GM12878 (cell line): ENCODE measurements at regions not wholly inside any gene's neighbourhood (a gene's known extent, or its start where the extent isn't known, plus 50 kb on each side); places are given as distances from the start of the nearest gene placed in this dataset.

Experiments used
- ZNF274 ChIP-seq: IDR thresholded peaks from one replicate; pipeline ENCODE4 v1.8.0; 2011; ENCODE audit not compliant: insufficient read length, insufficient read depth
- TF ChIP-seq, protein P1 (sequence below), 3 experiments: IDR thresholded peaks in 2 of 3; conservative IDR thresholded peaks in 1 of 3; 2 replicates each; pipeline ENCODE4 v1.5.1; 2011; ENCODE audit warnings: low read depth in 3 of 3, low read length in 3 of 3, mild to moderate bottlenecking in 3 of 3, control low read depth in 2 of 3, moderate library complexity in 2 of 3, inconsistent platforms in 1 of 3, mixed read lengths in 1 of 3; ENCODE audit not compliant: control insufficient read depth in 2 of 3, insufficient read depth in 1 of 3; ENCODE audit errors: extremely low read depth in 1 of 3

DNA sequence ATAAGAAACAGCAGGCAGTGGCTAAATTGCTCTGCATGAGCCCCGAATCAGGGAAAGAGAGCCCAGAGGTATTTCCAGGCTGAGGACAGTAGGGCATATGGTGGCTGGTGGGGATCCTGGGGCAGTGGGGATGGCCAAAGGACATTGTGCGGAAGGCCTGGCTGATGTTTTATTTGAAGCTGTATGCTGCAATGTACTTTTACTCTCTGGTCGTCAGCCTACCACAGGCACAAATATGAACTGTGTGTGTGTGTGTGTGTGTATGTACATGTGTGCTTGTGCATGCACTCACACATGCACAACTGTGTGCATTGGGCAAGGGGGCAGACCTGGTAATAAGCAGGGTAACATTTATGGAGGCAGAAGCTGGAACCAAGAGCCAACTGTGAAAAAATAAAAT is 74.7 kb upstream of the GZMB start:
- TF ChIP-seq, protein P1, sequence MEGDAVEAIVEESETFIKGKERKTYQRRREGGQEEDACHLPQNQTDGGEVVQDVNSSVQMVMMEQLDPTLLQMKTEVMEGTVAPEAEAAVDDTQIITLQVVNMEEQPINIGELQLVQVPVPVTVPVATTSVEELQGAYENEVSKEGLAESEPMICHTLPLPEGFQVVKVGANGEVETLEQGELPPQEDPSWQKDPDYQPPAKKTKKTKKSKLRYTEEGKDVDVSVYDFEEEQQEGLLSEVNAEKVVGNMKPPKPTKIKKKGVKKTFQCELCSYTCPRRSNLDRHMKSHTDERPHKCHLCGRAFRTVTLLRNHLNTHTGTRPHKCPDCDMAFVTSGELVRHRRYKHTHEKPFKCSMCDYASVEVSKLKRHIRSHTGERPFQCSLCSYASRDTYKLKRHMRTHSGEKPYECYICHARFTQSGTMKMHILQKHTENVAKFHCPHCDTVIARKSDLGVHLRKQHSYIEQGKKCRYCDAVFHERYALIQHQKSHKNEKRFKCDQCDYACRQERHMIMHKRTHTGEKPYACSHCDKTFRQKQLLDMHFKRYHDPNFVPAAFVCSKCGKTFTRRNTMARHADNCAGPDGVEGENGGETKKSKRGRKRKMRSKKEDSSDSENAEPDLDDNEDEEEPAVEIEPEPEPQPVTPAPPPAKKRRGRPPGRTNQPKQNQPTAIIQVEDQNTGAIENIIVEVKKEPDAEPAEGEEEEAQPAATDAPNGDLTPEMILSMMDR (IDR thresholded peaks at IDR 0.05 in 2 of 3, conservative IDR thresholded peaks at IDR 0.05 in 1 of 3; ENCODE audit: control insufficient read depth in 2 of 3, extremely low read depth in 1 of 3, insufficient read depth in 1 of 3, low read depth in 3 of 3, low read length in 3 of 3) = no peak
- no peak for TF ChIP-seq ZNF274
